RWPE1 (cell line): ENCODE measurements at regions not wholly inside any gene's neighbourhood (a gene's known extent, or its start where the extent isn't known, plus 50 kb on each side); places are given as distances from the start of the nearest gene placed in this dataset.
"Not testable (repeated sequence)": the region's sequence is repeated elsewhere in the genome, so short reads cannot be mapped to it uniquely, and the experiment has no call there.

Source experiments
- CTCF ChIA-PET: fragments of 350-600 bp; sonication (Branson Sonifier 250); formaldehyde crosslinking; extraction: SDS; loops from one replicate; lab custom pipeline; 2021; lab: Yijun Ruan, JAX
- POLR2A ChIA-PET: fragments of 400-600 bp; formaldehyde crosslinking; extraction: SDS; loops from one replicate; lab custom pipeline; 2020; ENCODE audit warnings: antibody characterized with exemption; ENCODE audit not compliant: low non-redundant PET; lab: Yijun Ruan, JAX
- DNase-seq: peaks from one replicate; pipeline ENCODE4 v3.0.0; 2012; ENCODE audit warnings: low spot score
- H3K27ac ChIP-seq: fragments of 450-650 bp; 2 replicates; pipeline ENCODE4 v1.5.1; 2017
- CTCF ChIP-seq: fragments of 450-650 bp; conservative IDR thresholded peaks from 2 replicates; pipeline ENCODE4 v1.5.1; 2017; ENCODE audit warnings: low read depth, mild to moderate bottlenecking

GRCh38 chr19:27955485-27956480 is 1257.2 kb downstream of the UQCRFS1 start:
- CTCF ChIA-PET, result no interaction called here
- no peak for DNase-seq
- TF ChIP-seq CTCF, result no peak
- H3K27ac ChIP-seq, result no peak overlapping the region
- POLR2A ChIA-PET, result no interaction called here

GRCh38 chr19:27942607-27943006 is 1270.3 kb downstream of the UQCRFS1 start:
- DNase-seq, CTCF ChIA-PET, H3K27ac ChIP-seq, POLR2A ChIA-PET: not testable (repeated sequence)

GRCh38 chr19:27936139-27936538 is 1276.8 kb downstream of the UQCRFS1 start:
- no peak overlapping the region for H3K27ac ChIP-seq
- ChIA-PET POLR2A (no interaction called here), CTCF (no interaction called here)
- no peak for TF ChIP-seq CTCF
- DNase-seq, result no peak

- TF ChIP-seq CTCF, result no peak
- ChIA-PET CTCF (no interaction called here), POLR2A (no interaction called here)
- DNase-seq, result no peak
- H3K27ac ChIP-seq, result no peak overlapping the region
These were observed 1277.3 kb downstream of the UQCRFS1 start for GRCh38 chr19:27935669-27936068.

GRCh38 chr19:27929399-27929798 is 1283.6 kb downstream of the UQCRFS1 start:
- no peak for TF ChIP-seq CTCF
- ChIA-PET POLR2A (no interaction called here), CTCF (no interaction called here)
- no peak overlapping the region for H3K27ac ChIP-seq
- DNase-seq, result no peak

GRCh38 chr19:27925202-27925601 is 1287.7 kb downstream of the UQCRFS1 start:
- ChIA-PET CTCF (interaction anchor here (0.6 kb wide), 1 partner anchor 850 kb away, joined by 4 read pairs; no protein-coding TSS in a partner anchor), POLR2A (no interaction called here)
- TF ChIP-seq CTCF, result no peak
- no peak overlapping the region for H3K27ac ChIP-seq
- no peak for DNase-seq

- CTCF ChIA-PET, result interaction anchor here (0.7 kb wide), 1 partner anchor 24 kb away, joined by 3 read pairs; no protein-coding TSS in a partner anchor
These were observed 1290.0 kb downstream of the UQCRFS1 start for GRCh38 chr19:27922970-27923369.

More at GRCh38 chr19:27922970-27923369, 1290.0 kb downstream of the UQCRFS1 start:
- POLR2A ChIA-PET, result no interaction called here
- TF ChIP-seq CTCF, result no peak
- H3K27ac ChIP-seq, result no peak overlapping the region
- DNase-seq, result no peak
